Activated CD8-positive, alpha-beta T cell treated with anti-CD3 and anti-CD28 coated beads for 36 hours (primary cell): ENCODE measurements at regions not wholly inside any gene's neighbourhood (a gene's known extent, or its start where the extent isn't known, plus 50 kb on each side); places are given as distances from the start of the nearest gene placed in this dataset.

Source experiments
- ATAC-seq: fragments of 200-7000 bp; cut with Tn5 transposase; one replicate; pipeline ENCODE4 v1.10.0; 2021; ENCODE audit warnings: mild to moderate bottlenecking, moderate library complexity
- CTCF ChIA-PET: fragments of 350-600 bp; sonication (Branson Sonifier 250); formaldehyde crosslinking; loops from one replicate; lab custom pipeline; 2021; ENCODE audit warnings: antibody characterized with exemption; lab: Charles Lee
- POLR2A ChIA-PET: fragments of 350-600 bp; sonication (Branson Sonifier 250); formaldehyde crosslinking; loops from one replicate; lab custom pipeline; 2021; ENCODE audit warnings: antibody characterized with exemption; lab: Charles Lee
- DNase-seq: peaks from one replicate; pipeline ENCODE4 v3.0.0-alpha.2; 2020
- H3K27ac Mint-ChIP-seq: one replicate; pipeline ENCODE4 v1.8.0; 2021; ENCODE audit warnings: mild to moderate bottlenecking, mixed read lengths
- H3K27me3 Mint-ChIP-seq: one replicate; pipeline ENCODE4 v1.8.0; 2021; ENCODE audit warnings: mixed read lengths
- H3K36me3 Mint-ChIP-seq: one replicate; pipeline ENCODE4 v1.8.0; 2021; ENCODE audit warnings: low read depth, mixed read lengths
- H3K4me1 Mint-ChIP-seq: one replicate; pipeline ENCODE4 v1.8.0; 2021; ENCODE audit warnings: low read depth, mixed read lengths
- H3K4me3 Mint-ChIP-seq: one replicate; pipeline ENCODE4 v1.8.0; 2021; ENCODE audit warnings: mild to moderate bottlenecking, moderate library complexity, mixed read lengths
- H3K9me3 Mint-ChIP-seq: one replicate; pipeline ENCODE4 v1.8.0; 2021; ENCODE audit warnings: mixed read lengths
- CTCF ChIP-seq: fragments of 200-600 bp; IDR thresholded peaks from one replicate; pipeline ENCODE4 v1.8.0; 2022; ENCODE audit warnings: antibody characterized with exemption, mild to moderate bottlenecking
- intact Hi-C: fragments of 100-400 bp; cut with micrococcal nuclease; formaldehyde crosslinking; loops from one replicate; pipeline ENCODE4 v1.10.0; 2022

DNA sequence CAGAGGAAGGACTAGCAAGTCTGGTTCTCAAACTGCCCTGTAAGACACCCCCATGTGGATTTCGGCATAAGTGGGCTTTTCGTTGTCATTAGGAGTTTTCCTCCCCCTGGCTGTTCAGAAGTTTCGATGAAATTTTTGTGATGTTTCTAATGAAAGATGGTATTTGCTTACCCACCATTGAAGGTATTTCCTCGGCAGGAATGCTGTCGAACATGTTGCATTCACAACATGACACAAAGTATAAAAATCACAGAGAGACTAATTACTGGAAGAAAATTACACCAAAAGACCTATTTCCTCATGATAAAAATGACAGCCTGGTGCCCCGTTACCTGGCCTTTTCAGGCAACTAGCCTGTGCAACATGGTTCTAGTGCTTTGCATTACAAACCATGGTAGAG lies 144.9 kb downstream of the TXNL1 start:
- no peak overlapping the region for H3K27ac Mint-ChIP-seq
- no peaks in the 10 kb centered on the region for H3K4me1 Mint-ChIP-seq
- POLR2A ChIA-PET = no interaction called here
- no peaks in the 10 kb centered on the region for H3K9me3 Mint-ChIP-seq
- CTCF ChIA-PET = no interaction called here
- H3K4me3 Mint-ChIP-seq = no peak overlapping the region
- no peaks in the 10 kb centered on the region for H3K36me3 Mint-ChIP-seq
- peaks cover 8% of the 10 kb centered on the region for H3K27me3 Mint-ChIP-seq
- no peak for ATAC-seq
- no peak for DNase-seq
- intact Hi-C loops = no loop called here
- TF ChIP-seq CTCF = no peak

- no peak overlapping the region for H3K4me3 Mint-ChIP-seq
- no peak for ATAC-seq
- no peaks in the 10 kb centered on the region for H3K9me3 Mint-ChIP-seq
- intact Hi-C loops = no loop called here
- H3K27me3 Mint-ChIP-seq = peaks cover 4% of the 10 kb centered on the region
- ChIA-PET POLR2A (no interaction called here), CTCF (no interaction called here)
- no peak for TF ChIP-seq CTCF
- H3K4me1 Mint-ChIP-seq = no peaks in the 10 kb centered on the region
- no peak overlapping the region for H3K27ac Mint-ChIP-seq
- no peak for DNase-seq
- H3K36me3 Mint-ChIP-seq = no peaks in the 10 kb centered on the region
Observed at GRCh38 chr18:56492136-56492535, 146.3 kb downstream of the TXNL1 start.

DNA sequence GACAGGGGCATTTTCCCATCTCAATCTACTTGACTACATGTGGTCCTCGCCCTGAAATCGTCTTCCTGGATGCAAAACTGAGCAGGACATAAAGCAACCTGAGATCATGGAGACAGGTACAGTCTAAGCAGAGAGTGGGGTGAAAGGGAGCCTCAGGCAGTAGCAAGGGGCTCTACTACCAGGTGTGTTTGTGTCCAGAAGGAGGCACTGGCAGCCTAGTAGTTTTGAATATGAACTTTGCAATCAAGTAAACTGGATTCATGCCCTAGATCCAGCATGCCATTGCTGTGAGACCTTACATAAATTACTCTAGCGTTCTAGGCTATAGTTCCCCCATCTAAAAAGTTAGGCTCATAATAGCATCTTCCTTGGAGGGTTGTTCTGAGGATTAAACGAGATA lies 147.4 kb downstream of the TXNL1 start:
- H3K27ac Mint-ChIP-seq = no peak overlapping the region
- ChIA-PET CTCF (no interaction called here), POLR2A (no interaction called here)
- ATAC-seq (no peak), DNase-seq (no peak)
- H3K27me3 Mint-ChIP-seq = peaks cover 7% of the 10 kb centered on the region
- no peaks in the 10 kb centered on the region for H3K36me3 Mint-ChIP-seq
- H3K9me3 Mint-ChIP-seq = peaks cover 1% of the 10 kb centered on the region
- no peaks in the 10 kb centered on the region for H3K4me1 Mint-ChIP-seq
- no peak overlapping the region for H3K4me3 Mint-ChIP-seq
- no peak for TF ChIP-seq CTCF
- intact Hi-C loops = no loop called here

DNA sequence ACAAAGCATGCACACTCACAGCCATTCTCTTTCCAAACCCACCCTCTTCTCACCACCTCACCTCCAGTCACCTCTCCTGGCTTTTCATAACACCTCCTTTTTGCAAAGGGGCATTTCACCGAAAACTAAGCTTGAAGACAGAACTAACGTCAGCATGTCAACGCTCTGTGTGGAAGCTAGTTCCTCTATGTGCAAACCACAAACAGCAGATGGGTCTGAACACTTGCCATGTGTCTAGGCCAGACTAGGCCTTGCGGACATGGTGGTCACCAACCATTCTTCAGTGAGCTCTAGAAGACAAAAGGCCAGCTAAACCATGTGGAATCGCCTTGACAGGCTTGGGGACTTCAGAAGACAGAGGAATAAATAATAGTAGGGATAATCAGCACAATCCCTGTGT lies 148.5 kb downstream of the TXNL1 start:
- H3K36me3 Mint-ChIP-seq = no peaks in the 10 kb centered on the region
- CTCF ChIA-PET = no interaction called here

GRCh38 chr18:56488739-56489138 lies 149.7 kb downstream of the TXNL1 start:
- Mint-ChIP-seq H3K36me3 (no peaks in the 10 kb centered on the region), H3K9me3 (peaks cover 2% of the 10 kb centered on the region), H3K4me1 (no peaks in the 10 kb centered on the region), H3K27me3 (peaks cover 3% of the 10 kb centered on the region), H3K27ac (no peak overlapping the region), H3K4me3 (no peak overlapping the region)
- no peak for ATAC-seq
- DNase-seq = no peak
- TF ChIP-seq CTCF = no peak
- ChIA-PET POLR2A (no interaction called here), CTCF (no interaction called here)
- intact Hi-C loops = no loop called here

More for the DNA sequence above, 148.5 kb downstream of the TXNL1 start:
- Mint-ChIP-seq H3K4me1 (no peaks in the 10 kb centered on the region), H3K9me3 (peaks cover 2% of the 10 kb centered on the region), H3K4me3 (no peak overlapping the region), H3K27me3 (peaks cover 3% of the 10 kb centered on the region), H3K27ac (no peak overlapping the region)
- intact Hi-C loops = no loop called here
- DNase-seq (no peak), ATAC-seq (no peak)
- POLR2A ChIA-PET = no interaction called here
- no peak for TF ChIP-seq CTCF
